AG10803 (cell line): ENCODE measurements at regions not wholly inside any gene's neighbourhood (a gene's known extent, or its start where the extent isn't known, plus 50 kb on each side); places are given as distances from the start of the nearest gene placed in this dataset.

Experiments used
- DNase-seq: peaks from one replicate; pipeline ENCODE4 v3.0.0; 2010; ENCODE audit warnings: low read depth
- H3K4me3 ChIP-seq: 2 replicates; pipeline ENCODE4 v1.5.1; 2011; ENCODE audit warnings: mild to moderate bottlenecking, low read length, control low read depth
- CTCF ChIP-seq: conservative IDR thresholded peaks from 2 replicates; pipeline ENCODE4 v1.5.1; 2011; ENCODE audit warnings: mild to moderate bottlenecking, low read length, control low read depth, inconsistent platforms

- DNase-seq = peak; percentile 37
- no peak overlapping the region for H3K4me3 ChIP-seq
- TF ChIP-seq CTCF = no peak
Measured at GRCh38 chr13:65606622-65607021, 1623.5 kb downstream of the PCDH9 start.

DNA sequence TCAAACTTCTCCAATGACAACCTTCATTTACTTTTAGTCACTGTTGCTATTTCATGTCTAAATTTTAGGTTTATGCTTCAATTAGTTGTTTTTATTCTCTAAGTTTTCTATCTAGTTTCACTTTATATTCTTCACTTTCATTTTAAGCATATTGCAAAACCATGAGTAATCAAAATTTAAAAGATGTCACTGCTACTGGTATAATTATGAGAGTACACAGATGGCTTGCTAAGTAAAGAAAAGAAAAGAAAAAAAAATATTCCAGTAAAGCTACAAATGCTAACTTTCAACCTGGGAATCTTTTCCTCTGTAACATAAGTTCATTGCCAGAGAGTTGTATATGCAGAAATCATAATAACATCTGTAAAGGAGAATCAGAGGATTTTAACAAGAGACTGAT, 1624.7 kb downstream of the PCDH9 start:
- no peak for TF ChIP-seq CTCF
- no peak overlapping the region for H3K4me3 ChIP-seq
- DNase-seq = no peak

DNA sequence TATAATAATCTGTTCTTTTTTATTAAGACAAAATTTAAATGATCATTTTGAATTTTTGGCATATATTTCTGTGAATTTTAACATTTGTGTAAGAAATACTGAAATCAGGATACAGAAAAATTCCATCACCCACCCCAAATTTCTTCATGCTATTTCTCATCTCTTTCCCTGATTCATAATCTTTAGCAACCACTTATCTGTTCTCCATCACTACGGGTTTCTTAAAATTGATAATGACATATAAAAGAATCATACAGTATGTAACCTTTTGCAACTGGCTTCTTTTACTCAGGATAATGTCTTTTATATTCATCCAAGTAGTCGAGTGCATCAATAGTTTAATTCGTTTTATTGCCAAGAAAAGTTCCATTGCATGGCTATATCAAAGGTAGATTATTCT, 1627.0 kb downstream of the PCDH9 start:
- DNase-seq = no peak
- TF ChIP-seq CTCF = no peak
- no peak overlapping the region for H3K4me3 ChIP-seq

DNA sequence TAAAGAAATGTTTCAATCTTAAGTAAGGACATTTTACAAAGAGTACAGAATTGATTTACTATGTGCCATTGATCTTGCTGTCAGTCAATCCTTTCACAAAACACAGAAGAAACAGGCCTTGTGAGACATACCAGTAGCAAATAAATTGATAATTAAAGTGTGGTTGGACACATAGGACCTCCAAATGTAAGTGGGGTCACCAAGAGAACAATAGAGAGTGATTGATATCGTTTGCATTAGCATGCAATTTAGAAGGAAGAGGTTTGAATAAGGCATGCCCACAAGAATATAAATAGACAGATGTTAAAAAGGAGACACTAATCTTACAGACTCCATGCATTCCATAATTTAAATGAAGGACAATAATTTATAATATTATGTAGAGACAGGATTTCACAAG, 1628.3 kb downstream of the PCDH9 start:
- DNase-seq = no peak
- no peak for TF ChIP-seq CTCF
- H3K4me3 ChIP-seq = no peak overlapping the region

- TF ChIP-seq CTCF = no peak
- no peak overlapping the region for H3K4me3 ChIP-seq
- peak; percentile 32 for DNase-seq
Measured at GRCh38 chr13:65600702-65601101, 1629.4 kb downstream of the PCDH9 start.

- H3K4me3 ChIP-seq = no peak overlapping the region
- DNase-seq = peak; percentile 90
- no peak for TF ChIP-seq CTCF
Measured at GRCh38 chr13:65597839-65598818, 1632.0 kb downstream of the PCDH9 start.

DNA sequence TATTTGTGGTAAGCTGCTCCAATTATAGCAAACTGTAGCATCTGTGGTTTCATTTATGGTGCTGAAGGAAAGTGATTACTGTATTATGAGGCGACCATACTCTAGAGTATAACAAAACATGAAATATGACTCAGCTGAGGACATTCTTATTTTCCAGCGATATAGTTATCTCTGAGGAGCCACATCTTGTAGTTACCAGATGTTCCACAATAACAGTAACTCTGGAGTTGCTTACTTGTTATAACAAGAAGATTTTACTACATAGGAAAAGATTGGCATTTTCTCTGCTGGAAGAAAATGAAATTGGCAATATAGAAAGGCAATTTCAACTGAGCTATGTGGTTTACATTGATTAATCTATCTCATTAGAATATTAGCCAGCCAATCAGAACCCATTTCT, 1634.2 kb downstream of the PCDH9 start:
- peak; percentile 9 for DNase-seq
- no peak overlapping the region for H3K4me3 ChIP-seq
- TF ChIP-seq CTCF = no peak
